ENCODE measurements at regions not wholly inside any gene's neighbourhood (a gene's known extent, or its start where the extent isn't known, plus 50 kb on each side); places are given as distances from the start of the nearest gene placed in this dataset.
A peak's percentile ranks its signal among the peaks of the same experiment; 100 is the strongest.

DNA sequence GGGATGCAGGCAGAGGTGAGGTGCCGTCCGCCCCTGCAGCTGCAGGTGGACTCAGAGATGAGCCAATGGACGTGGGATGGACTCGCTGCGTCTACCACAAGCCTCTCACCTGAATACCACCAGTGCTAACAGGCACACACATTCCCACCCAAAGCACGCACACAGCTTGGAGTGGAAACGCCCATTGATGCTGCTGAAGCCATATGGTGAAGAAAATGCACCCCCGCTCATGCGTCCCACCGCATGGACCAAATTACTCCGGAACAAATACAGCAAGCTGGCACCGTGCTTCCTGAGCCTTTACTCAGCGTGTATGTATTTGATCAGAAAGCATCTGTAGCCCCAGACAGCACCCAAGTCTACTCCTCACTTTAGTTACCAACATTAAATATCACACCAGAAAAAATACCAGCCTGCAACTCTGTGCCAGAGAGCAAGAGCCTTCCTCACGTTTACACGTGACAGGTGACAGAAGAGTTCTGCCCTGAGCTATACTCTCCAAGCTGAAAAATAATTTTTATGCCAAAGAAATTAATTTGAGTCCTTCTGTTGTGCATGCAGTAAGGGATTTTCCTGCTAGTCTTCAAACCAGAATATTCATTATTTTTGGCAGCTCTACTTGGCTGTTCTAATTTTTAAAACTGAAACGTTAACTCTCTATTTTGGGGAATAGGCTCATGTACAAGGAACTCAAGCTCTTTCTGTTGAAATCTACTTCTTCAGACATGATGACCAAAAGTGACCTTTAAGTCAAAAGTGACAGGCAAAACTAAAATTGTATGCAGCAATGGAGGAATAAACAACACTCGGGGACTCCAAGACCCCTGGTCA, 58.2 kb upstream of the SYNDIG1 start:
- Histone ChIP-seq H3K4me1 (ENCODE audit: control insufficient read depth, extremely low read depth, insufficient read depth, low read length) (no peaks in the 10 kb centered on the region), H2AFZ (ENCODE audit: low read length) (no peak overlapping the region), H3K4me3 (replicated peaks in 1 of 4; ENCODE audit: control extremely low read depth in 1 of 4, insufficient read depth in 1 of 4, low read depth in 3 of 4, low read length in 4 of 4) (no peak overlapping the region), H3K4me2 (ENCODE audit: extremely low read depth, insufficient read depth, low read length) (no peak overlapping the region), H3K79me2 (ENCODE audit: control insufficient read depth, insufficient read depth, low read length) (no peaks in the 10 kb centered on the region), H3K36me3 (ENCODE audit: control insufficient read depth, insufficient read depth, low read length) (no peaks in the 10 kb centered on the region), H3K27ac (ENCODE audit: insufficient read depth, low read length) (no peak overlapping the region), H3K27me3 (ENCODE audit: control insufficient read depth, insufficient read depth, low read length) (no peaks in the 10 kb centered on the region), H3K9ac (ENCODE audit: insufficient read depth, low read length) (no peak overlapping the region), H3K9me3 (ENCODE audit: control insufficient read depth, insufficient read depth, low read depth, low read length) (no peaks in the 10 kb centered on the region), H4K20me1 (ENCODE audit: control insufficient read depth, extremely low read depth, insufficient read depth, low read length) (no peaks in the 10 kb centered on the region)
- DNase-seq (ENCODE audit: low read depth in 2 of 2): no peak
- TF ChIP-seq, protein P1, sequence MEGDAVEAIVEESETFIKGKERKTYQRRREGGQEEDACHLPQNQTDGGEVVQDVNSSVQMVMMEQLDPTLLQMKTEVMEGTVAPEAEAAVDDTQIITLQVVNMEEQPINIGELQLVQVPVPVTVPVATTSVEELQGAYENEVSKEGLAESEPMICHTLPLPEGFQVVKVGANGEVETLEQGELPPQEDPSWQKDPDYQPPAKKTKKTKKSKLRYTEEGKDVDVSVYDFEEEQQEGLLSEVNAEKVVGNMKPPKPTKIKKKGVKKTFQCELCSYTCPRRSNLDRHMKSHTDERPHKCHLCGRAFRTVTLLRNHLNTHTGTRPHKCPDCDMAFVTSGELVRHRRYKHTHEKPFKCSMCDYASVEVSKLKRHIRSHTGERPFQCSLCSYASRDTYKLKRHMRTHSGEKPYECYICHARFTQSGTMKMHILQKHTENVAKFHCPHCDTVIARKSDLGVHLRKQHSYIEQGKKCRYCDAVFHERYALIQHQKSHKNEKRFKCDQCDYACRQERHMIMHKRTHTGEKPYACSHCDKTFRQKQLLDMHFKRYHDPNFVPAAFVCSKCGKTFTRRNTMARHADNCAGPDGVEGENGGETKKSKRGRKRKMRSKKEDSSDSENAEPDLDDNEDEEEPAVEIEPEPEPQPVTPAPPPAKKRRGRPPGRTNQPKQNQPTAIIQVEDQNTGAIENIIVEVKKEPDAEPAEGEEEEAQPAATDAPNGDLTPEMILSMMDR (conservative IDR thresholded peaks at IDR 0.05 in 1 of 2, IDR thresholded peaks at IDR 0.05 in 1 of 2; ENCODE audit: low read depth in 1 of 2, low read length in 2 of 2): no peak
- TF ChIP-seq EZH2 (IDR thresholded peaks at IDR 0.05; ENCODE audit: low read length, missing control alignments): no peak

DNA sequence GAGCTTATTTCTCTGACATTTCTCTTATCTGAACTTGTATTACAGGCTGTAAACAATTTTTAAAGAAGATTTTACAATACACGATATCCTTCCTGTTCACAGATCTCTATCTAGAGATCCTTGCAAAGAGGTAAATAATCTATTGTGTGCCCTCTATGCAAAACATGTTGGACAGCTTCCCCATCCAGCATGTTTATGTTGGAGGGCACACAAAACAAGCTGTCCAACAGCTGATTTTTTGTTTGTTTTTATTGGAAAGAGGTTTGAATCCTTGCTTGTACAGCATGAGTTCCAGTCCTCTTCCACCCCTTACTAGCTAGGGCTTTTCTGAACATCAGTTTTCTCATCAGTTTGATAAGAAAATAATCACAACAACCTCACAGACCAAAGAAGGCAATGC, 62.3 kb upstream of the SYNDIG1 start:
- Histone ChIP-seq H4K20me1 (ENCODE audit: control insufficient read depth, extremely low read depth, insufficient read depth, low read length) (no peaks in the 10 kb centered on the region), H3K27me3 (ENCODE audit: control insufficient read depth, insufficient read depth, low read length) (no peaks in the 10 kb centered on the region), H3K9me3 (ENCODE audit: control insufficient read depth, insufficient read depth, low read depth, low read length) (no peaks in the 10 kb centered on the region), H3K79me2 (ENCODE audit: control insufficient read depth, insufficient read depth, low read length) (no peaks in the 10 kb centered on the region), H3K4me2 (ENCODE audit: extremely low read depth, insufficient read depth, low read length) (no peak overlapping the region), H3K27ac (ENCODE audit: insufficient read depth, low read length) (no peak overlapping the region), H3K4me1 (ENCODE audit: control insufficient read depth, extremely low read depth, insufficient read depth, low read length) (no peaks in the 10 kb centered on the region), H3K9ac (ENCODE audit: insufficient read depth, low read length) (no peak overlapping the region), H3K4me3 (replicated peaks in 1 of 4; ENCODE audit: control extremely low read depth in 1 of 4, insufficient read depth in 1 of 4, low read depth in 3 of 4, low read length in 4 of 4) (no peak overlapping the region), H3K36me3 (ENCODE audit: control insufficient read depth, insufficient read depth, low read length) (no peaks in the 10 kb centered on the region), H2AFZ (ENCODE audit: low read length) (no peak overlapping the region)
- DNase-seq (ENCODE audit: low read depth in 2 of 2): peak; percentile 7 to 23
- no peak for TF ChIP-seq EZH2 (IDR thresholded peaks at IDR 0.05; ENCODE audit: low read length, missing control alignments)
- TF ChIP-seq, protein P1 (conservative IDR thresholded peaks at IDR 0.05 in 1 of 2, IDR thresholded peaks at IDR 0.05 in 1 of 2; ENCODE audit: low read depth in 1 of 2, low read length in 2 of 2): no peak

DNA sequence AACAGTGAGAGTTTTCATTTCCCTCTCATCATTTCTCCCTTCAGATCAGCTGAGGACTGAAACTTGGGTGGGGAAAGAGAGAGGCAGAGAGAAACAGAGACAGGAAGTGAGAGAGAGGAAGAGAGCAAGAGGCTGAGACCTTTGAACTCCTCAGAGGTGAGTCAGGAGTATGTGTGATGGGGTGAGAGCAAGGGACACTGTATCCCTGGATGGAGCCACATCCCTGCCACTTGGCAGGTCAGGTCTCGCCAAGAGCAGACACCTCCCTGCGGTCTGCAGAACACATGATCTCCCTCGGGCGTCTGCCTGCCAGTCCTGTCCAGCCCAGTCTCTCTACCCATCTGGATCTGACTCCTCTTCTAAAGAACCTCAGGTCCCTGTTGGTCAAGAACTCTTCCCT, 62.7 kb upstream of the SYNDIG1 start:
- Histone ChIP-seq H3K27me3 (ENCODE audit: control insufficient read depth, insufficient read depth, low read length) (no peaks in the 10 kb centered on the region), H3K9me3 (ENCODE audit: control insufficient read depth, insufficient read depth, low read depth, low read length) (no peaks in the 10 kb centered on the region), H3K36me3 (ENCODE audit: control insufficient read depth, insufficient read depth, low read length) (no peaks in the 10 kb centered on the region), H3K4me3 (replicated peaks in 1 of 4; ENCODE audit: control extremely low read depth in 1 of 4, insufficient read depth in 1 of 4, low read depth in 3 of 4, low read length in 4 of 4) (no peak overlapping the region), H4K20me1 (ENCODE audit: control insufficient read depth, extremely low read depth, insufficient read depth, low read length) (no peaks in the 10 kb centered on the region), H2AFZ (ENCODE audit: low read length) (no peak overlapping the region), H3K4me2 (ENCODE audit: extremely low read depth, insufficient read depth, low read length) (no peak overlapping the region), H3K79me2 (ENCODE audit: control insufficient read depth, insufficient read depth, low read length) (no peaks in the 10 kb centered on the region), H3K4me1 (ENCODE audit: control insufficient read depth, extremely low read depth, insufficient read depth, low read length) (no peaks in the 10 kb centered on the region), H3K27ac (ENCODE audit: insufficient read depth, low read length) (no peak overlapping the region), H3K9ac (ENCODE audit: insufficient read depth, low read length) (no peak overlapping the region)
- DNase-seq (ENCODE audit: low read depth in 2 of 2): no peak
- TF ChIP-seq, protein P1 (conservative IDR thresholded peaks at IDR 0.05 in 1 of 2, IDR thresholded peaks at IDR 0.05 in 1 of 2; ENCODE audit: low read depth in 1 of 2, low read length in 2 of 2): no peak
- TF ChIP-seq EZH2 (IDR thresholded peaks at IDR 0.05; ENCODE audit: low read length, missing control alignments): no peak
